Dedifferentiated amniotic fluid mesenchymal stem cell (primary cell): ENCODE measurements at regions not wholly inside any gene's neighbourhood (a gene's known extent, or its start where the extent isn't known, plus 50 kb on each side); places are given as distances from the start of the nearest gene placed in this dataset.

Source experiments
- DNase-seq: peaks from one replicate; pipeline ENCODE4 v3.0.0-alpha.2; 2016; ENCODE audit errors: extremely low spot score

DNA sequence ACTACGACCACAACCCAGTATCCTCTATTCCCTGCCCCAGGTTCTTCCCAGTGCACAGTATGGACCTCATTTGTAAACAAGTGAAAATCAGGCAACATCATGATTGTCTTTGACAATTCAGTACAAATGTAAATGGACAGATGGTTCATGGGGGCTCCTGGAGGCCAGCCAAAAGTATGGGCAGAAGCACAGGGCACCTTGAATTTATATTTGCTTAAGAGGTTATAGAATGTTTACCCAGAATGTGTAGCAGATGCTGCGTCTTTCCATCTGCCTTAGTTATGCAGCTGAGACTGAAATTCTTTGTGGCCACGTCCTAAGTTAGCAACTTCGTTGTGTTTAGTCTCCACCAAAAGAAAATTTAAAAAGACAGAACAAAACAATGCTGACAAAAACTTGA, 559.6 kb upstream of the NRSN1 start:
- DNase-seq, result no peak

DNA sequence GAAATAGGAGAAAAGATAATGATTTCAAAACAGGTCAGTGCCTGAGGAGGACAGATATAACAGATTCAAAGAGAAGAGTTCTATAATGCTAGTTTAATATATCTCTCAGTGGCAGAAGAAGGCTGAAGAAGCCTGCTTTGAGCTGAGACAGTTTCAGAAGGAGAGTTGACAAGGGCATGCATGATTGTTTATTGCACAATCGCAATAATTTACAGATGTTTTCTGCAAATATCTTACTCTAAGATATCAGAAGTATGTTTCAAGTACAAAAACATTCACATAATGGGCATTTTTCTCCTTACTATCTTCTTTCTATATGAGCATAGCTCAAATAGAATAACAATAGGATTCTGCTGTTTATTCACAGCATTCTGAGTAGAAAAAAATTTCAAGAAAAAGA, 557.7 kb upstream of the NRSN1 start:
- no peak for DNase-seq

DNA sequence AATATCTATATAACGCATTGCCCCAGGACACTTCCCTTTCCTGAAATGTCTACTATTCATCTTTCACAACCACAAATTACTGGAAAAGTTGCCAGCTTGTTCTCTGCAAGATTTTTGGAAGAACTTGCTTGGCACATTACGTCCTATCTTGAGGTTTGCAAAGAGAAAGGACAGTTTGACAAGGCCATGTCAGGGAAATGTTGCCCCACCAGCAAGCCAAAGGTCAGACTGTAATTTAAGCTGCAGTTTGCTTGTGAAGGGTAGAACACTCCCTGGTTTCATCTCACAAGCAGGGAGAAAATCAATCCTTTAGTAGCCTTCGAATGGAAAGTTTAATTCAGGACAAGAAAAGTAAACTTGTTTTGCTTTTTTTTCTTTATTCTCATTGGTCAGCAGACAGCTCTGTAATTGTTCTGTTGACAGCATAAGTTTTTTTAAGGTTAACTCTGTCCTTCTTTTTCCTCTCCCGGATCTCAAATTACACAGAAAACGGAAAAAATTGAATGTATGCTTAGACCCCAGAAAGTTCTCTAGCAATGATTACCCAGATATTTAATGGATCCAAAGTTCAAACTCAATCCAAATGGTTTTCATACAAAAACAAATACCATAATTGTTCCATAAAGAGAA, 541.8 kb upstream of the NRSN1 start:
- DNase-seq, result peak; percentile 91

DNA sequence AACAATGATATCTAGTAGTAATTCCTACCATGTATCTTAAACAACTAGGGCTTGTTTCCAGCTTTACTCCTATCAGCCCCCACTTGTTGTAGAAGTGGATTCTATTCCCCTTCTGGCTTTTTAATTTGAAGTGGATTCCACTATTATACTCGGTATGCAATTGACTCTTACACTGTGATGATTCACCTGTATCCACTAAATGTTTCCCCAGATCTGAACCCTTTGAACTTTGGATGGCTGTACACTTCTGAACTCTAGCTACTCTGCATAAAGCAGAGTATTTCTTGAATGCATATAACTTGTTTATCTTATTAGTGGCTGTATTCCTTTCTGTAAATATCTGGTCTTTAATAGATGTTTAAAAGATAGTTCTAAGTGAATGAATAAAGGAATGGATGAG, 538.4 kb upstream of the NRSN1 start:
- no peak for DNase-seq

DNA sequence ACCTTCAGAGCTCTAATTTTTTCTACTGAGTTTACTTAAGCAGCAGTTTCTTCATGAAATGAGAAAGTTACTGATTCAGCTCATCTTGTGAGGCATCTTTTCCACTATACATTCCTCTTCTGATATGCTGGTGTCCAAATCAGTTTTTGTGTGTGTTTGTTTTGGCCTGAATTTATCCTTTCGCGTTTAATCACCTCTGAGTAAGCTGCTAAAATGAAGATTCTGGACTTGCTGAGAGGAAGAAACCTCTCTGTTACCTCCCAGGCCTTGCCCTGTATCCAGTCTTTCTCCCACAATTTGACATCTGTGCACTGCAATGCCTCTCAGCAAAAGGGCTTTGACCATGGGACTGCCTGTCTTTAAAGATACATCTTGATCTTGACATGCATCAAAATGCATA, 536.2 kb upstream of the NRSN1 start:
- peak; percentile 31 for DNase-seq

DNA sequence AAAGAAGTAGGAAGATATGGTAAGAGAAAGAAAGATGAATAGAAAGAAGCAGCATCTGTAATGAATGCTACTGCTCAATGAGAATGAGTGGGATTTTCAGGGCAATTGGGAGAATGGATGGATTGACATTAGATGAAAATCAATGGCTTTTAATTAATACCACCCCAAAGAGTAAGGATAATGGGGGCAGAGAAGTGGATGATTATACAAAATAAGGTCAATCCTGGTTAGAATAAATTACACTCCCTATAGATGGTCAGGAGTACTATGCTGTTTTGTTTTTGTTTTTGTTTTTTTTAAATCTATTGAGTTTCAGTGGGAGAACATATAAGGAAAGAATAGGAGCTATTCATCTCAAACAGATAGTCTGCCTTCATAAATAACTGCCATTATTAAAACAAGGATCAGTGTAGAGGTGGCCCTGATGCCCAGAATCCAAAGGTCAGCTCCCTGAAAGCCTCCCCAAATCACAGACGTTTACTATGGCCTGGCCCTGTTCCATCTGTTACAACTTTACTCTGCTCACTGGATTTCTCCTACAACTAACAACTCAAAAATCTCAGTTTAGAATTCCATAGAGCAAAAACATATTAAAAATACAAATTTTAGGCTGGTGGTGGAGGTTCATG, 535.4 kb upstream of the NRSN1 start:
- no peak for DNase-seq

DNA sequence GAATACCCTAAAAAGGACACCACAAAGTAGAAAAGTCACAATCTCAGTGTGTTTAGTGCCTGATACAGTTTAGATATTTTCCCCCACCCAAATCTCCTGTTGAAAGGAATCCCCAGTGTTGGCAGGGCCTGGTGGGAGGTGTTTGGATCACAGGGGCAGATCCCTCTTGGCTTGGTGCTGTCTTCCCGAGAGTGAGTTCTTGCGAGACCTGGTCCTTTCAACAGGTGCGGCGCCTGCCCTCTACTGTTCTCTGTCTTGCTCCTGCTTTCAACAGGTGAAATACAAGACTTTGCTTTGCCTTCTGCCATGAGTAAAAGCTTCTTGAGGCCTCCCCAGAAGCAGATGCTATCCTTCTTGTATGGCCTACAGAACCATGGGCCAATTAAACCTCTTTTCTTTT, 534.3 kb upstream of the NRSN1 start:
- DNase-seq, result no peak

DNA sequence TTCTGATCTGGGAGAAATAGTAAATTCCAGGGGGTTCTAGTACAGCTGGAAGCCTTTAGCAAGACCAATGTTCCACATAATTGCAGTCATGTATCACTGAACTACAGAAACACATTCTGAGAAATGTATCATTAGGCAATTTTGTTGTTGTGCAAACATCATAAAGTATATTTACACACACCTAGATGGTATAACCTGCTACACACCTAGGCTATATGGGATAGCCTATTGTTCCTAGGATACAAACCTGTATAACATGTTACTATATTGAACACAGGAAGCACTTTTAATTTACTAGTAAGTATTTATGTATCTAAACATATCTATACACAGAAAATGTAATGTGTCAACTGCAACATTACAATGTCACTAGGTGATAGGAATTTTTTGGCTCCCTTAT, 525.9 kb upstream of the NRSN1 start:
- no peak for DNase-seq

DNA sequence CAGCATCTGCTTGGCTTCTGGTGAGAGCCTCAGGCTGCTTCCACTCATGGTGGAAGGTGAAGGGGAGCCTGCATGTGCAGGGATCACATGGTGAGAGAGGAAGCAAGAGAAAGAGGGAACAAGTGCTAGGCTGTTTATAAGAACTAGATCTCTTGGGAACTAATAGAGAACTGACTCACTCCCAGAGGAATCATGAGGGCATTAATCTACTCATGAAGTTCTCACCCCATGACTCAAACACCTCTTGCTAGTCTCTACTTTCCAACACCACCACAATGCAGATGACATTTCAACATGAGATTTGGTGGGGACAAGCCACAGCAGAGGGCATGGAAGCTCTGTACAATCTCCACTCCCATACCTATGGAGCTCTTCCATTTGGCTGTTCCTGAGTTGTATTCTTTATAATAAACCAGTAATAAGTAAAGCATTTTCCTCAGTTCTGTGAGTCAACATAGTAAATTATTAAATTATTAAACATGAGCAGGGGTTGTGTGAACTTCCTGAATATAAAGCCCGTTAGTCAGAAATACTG, 524.1 kb upstream of the NRSN1 start:
- no peak for DNase-seq

DNA sequence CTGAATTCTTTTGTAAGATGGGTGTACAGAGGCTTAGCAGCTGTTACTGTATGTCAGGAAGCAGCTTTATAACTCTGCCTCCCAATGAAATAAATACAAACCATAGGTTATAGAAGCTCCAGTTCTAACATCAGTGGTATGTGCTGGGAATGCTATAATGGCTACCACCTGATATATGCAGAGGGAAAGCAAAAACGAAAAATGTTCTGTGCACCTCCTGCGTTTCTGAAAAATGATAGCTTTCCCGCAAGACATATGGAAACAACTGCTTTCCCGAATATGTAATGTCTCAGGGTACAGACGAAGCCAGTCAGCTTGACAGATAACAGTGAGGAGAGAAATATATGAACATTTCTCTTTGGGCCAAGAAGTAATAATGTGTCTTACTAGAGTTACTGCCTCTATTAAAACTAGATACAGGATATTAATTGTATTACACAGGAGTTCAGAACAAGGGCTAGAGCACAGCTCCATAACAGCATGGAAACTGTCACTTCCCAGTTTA, 517.0 kb upstream of the NRSN1 start:
- no peak for DNase-seq

DNA sequence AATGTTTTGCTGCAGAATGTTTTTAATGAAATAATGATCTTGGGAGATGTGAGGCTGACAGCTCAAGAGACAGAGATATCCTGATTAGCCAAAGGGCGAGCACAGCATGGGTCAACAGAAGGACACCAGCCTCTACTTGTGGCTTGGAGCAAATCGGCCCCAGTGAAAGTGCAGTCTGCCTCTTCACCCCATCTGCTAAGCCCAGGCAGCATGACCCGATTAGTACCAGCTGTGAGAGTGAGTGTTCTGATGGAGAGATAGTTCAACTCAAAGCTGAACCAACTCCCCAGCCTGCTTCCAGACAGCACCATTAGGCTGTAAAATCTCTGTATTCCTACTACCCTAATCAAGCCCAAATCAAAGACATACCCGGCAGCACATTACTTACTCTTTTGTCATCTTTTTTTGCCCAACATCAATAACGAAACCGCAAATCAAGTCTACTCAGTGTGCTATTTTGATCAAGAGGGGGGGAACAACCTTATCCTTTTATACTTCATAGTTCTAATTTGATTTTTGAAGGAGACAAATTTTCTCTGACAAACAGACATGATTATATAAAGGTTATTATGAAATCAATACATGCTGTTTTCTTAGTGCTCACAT, 514.1 kb upstream of the NRSN1 start:
- DNase-seq, result no peak

DNA sequence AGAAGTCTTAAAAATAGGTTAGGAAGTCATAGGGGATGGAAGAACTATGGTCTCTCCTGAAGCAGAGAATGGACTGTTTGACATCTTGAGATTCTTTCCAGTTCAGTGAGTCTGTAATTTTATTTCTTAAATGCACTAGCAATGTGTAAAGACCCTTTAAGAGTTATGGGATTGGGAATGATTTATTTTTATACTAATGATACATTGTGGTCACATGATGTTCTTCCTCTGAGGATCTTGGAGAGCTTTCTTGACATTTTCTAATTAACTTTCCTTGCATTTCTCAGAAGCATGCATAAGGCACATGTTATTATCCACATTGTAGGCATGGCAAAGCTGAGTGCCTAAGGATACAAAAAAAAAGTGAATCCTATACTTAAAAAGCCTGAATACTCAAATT, 507.6 kb upstream of the NRSN1 start:
- DNase-seq, result no peak

DNA sequence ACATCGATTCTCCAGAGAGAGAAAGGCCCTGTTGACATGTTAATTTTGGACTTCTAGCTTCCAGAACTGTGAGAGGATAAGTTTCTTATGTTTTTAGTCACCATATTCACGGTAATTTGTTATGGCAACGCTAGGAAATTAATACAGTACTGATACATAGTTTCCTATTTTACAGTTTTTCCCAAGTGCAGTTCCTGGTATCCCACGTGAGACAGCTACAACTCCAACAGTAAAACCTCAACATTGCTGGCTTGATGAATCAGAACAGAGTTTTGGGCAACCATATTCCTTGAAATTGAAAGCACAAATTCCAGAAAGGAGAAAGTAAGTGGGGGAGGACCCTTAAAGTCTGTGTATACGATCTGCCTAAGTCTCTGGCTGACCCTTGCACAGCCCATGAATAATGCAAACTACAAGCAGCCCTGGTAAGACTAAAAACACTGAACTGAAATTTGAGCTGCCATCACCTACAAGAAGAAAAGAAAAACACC, 505.1 kb upstream of the NRSN1 start:
- no peak for DNase-seq

DNA sequence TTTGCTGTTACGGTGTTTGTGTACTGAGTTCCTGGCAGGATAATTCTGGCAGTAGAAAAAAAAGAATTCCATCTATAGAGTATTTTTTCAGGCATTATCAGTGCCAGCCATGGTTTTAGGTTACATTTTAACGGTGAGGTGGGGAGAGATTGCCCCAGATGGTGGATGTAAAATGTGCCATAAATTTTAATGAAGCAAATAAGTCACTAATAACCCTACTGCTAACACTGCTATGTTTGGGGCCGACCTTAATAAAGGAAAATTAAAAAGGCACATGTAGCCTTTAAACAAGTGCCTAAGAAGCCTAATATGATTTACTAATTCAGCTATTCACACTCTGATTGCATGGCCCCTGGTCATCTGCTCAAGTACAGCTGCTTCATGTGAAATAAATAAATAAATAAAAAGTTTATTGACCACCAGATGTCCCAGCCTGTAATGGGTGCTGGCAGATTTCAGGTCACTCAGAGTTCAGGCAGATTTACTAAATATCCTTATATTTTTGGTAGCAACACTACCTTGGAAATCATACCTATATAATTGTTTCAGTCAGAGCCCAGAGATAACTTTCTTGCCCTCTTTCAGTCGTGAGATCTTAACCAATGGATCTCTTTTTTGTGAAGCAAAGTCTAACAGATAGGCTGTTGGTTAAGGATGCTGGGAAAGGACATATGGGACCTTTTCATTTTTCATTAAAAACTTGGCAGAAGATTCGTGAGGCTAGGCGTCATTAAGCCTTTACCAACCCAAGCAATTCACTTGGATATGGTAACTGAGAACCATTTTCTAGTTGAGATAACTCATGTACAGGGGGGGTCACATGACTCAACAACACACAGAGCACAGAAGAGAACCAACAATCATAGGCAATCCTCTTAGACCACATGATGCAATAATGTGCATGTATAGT, 495.0 kb upstream of the NRSN1 start:
- no peak for DNase-seq

DNA sequence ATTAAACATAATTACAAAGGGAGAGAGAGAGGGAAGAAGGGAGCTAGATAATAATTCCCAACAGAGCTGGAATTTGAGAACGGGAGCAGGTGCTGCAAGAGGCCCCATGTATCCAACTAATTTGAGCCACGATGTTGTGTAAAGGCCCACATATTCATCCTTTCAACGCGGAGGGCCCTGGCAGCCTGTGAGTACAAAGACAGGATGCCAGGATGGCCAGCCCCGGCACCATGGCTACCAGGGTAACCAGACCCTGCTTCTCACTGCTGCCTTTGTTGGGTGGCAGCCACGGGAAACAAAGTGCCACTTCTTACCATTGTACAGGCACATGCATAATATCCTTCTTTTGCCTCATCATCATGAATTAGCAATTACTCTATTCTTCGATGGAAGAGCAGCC, 492.0 kb upstream of the NRSN1 start:
- no peak for DNase-seq

DNA sequence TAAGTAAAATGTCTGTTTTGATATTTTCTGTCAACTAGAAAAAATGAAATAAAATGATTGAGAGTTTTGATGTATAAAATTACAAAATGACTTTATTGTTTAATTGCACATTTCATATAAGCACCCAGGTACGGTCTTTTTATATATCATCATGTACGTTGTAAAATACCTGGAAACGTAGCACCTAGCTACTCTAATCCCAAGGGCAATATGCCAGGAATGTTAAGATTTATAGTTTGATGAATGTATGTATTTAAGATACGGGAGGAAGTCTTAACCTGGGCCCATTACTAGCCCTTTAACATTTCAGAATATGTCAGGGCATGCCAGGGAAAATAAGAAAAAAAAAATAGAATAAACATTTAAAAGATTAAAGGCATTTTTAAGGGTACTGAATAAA, 490.9 kb upstream of the NRSN1 start:
- DNase-seq, result no peak

DNA sequence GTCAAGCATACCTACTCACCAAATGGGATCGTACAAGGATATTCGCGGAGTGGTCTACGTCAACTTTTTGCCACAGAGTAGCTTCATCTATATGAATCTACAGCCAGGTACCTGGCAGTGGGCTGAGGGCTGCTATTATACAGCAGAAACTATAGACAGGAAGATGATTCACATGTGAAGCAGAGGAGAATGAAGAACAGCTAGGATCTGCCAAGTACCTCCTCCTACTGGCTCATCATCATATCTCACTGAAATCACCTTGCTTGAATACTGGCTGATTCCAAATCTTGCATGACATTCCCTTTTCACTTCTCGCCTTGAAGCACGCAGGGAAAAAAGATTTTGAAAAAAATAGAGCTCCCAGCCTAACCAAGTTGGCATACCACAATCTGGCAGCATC, 488.7 kb upstream of the NRSN1 start:
- DNase-seq, result no peak

DNA sequence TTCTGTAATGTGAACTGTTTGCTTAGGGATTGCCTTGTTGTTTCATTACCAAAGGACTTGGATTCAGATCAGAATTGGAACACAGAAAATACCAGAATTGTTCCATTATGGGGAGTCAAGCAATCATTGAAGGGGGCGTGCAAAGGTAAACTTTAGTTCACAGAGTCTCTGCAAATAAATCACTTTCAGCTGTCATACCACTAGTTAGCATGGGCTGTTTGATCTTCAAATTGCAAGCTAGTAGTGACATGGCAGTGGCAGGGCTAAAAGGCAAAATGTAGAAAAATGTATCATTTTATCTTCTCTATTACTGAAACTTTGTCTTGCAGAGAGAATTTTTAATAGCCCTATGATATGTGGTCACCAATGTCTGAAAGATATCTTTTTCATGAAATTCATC, 483.2 kb upstream of the NRSN1 start:
- DNase-seq, result no peak

DNA sequence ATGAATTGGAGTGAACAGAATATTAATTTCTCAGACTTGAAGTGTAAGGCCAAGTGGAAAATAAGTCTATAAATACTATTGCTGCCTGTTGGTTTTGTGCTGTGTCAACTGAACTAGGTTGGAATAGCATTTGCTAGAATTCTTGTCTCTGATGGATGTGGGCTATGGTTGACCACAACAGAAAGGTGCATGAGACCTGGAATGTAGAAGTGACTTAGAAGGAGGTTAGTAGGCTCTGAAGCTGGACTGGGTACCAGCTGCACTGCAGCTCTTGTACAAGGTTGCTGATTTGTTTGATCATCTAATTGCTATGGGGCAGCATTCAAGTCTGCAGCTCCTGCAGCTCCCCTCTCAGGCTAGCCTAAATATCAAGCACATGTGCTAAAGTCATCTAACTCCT, 479.0 kb upstream of the NRSN1 start:
- DNase-seq, result no peak

DNA sequence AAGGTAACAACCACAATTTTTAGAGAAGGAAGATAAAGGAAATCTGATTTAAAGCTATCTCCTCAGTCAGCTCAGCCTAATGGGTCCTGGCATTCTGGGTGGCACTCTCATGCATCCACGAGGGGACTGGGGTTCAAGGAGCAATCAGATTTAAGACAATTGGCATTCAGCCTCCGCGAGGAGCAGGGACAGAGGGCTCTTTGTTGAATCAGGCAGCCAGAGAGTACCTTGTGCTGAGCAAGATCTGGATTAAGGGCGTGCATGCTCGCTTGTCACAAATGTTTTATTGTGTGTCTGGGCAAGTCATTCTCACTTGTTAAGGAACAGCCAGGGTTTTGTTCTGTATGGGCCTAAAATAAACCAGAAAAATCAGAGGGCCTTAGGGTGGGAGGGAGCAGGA, 475.3 kb upstream of the NRSN1 start:
- no peak for DNase-seq

DNA sequence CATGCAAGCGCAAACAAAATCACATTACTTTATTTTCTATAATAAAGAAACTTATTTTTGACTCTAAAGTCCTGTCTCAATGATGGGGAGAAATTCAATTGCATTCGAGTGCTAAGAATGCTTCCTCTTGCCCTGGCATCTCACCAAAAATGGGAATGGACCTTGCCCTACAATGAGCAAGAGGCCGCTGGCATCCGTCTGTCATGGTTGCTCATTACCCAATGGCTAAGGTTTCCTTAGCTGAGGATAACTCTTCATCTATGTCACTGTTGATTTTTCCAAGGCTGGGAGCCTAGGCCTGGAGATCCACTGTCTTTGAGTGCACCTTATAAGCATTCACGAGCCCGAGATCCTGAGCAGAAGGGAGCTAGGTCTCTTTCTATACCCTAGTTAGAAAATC, 471.3 kb upstream of the NRSN1 start:
- DNase-seq, result no peak

DNA sequence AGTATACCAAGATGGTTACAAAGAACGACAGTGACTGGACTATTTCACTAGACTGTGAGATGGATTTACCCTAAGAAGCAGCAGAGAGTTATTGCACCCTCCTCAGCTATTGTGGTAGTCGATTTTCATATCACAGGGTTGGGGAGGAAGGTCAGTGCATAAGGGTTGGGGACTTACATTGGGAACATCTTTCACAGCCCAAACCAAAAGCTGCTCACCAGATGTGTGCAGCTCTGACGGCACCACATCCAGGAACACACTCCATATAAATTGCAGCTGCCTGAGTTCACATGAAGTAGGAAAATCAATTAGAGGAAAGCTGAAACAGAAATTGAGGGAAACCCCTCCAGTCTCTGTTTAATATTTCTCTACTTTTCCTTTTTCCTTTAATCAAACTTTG, 470.5 kb upstream of the NRSN1 start:
- DNase-seq, result no peak
